ENCODE measurements at regions not wholly inside any gene's neighbourhood (a gene's known extent, or its start where the extent isn't known, plus 50 kb on each side); places are given as distances from the start of the nearest gene placed in this dataset.

GRCh38 chr6:102309700-102310099 lies 916.2 kb downstream of the GRIK2 start:
- TF ChIP-seq CTCF (IDR thresholded peaks at IDR 0.05) = no peak
- TF ChIP-seq ZFX (IDR thresholded peaks at IDR 0.05; ENCODE audit: borderline replicate concordance) = no peak

Measured in 22Rv1 (cell line).